ENCODE measurements at regions not wholly inside any gene's neighbourhood (a gene's known extent, or its start where the extent isn't known, plus 50 kb on each side); places are given as distances from the start of the nearest gene placed in this dataset.

- 93% methylated on average over 4 of the region's 4 CpGs for WGBS
- Histone ChIP-seq H3K4me3 (no peak overlapping the region), H3K27me3 (no peaks in the 10 kb centered on the region), H3K4me1 (no peaks in the 10 kb centered on the region), H3K9me3 (peaks cover 0 to 21% (median 7%) of the 10 kb centered on the region in 4 donors), H3K27ac (replicated peaks in 1 of 4) (no peak overlapping the region), H3K36me3 (no peaks in the 10 kb centered on the region)
- no peak for TF ChIP-seq CTCF (IDR thresholded peaks at IDR 0.05)
- no peak for DNase-seq (ENCODE audit: extremely low spot score)
- intact Hi-C loops (cut with DNase I) = no loop called here
Measured at GRCh38 chr6:50921968-50922367, 103.3 kb downstream of the TFAP2B start.

- DNase-seq (ENCODE audit: extremely low spot score) = no peak
- Histone ChIP-seq H3K4me1 (no peaks in the 10 kb centered on the region), H3K36me3 (no peaks in the 10 kb centered on the region), H3K9me3 (peaks cover 0 to 21% (median 7%) of the 10 kb centered on the region in 4 donors), H3K27me3 (no peaks in the 10 kb centered on the region), H3K27ac (replicated peaks in 1 of 4) (no peak overlapping the region), H3K4me3 (no peak overlapping the region)
- 0% methylated on average over 1 of the region's 1 CpG for WGBS
- intact Hi-C loops (cut with DNase I) = no loop called here
- TF ChIP-seq CTCF (IDR thresholded peaks at IDR 0.05) = no peak
- TF ChIP-seq POLR2A (IDR thresholded peaks at IDR 0.05; ENCODE audit: low read depth) = no peak
- no peak for TF ChIP-seq POLR2AphosphoS5 (IDR thresholded peaks at IDR 0.05)
- no peak for TF ChIP-seq EP300 (IDR thresholded peaks at IDR 0.05)
Measured at GRCh38 chr6:50922579-50923525, 104.2 kb downstream of the TFAP2B start.

- Histone ChIP-seq H3K4me1 (no peaks in the 10 kb centered on the region), H3K36me3 (no peaks in the 10 kb centered on the region), H3K27me3 (no peaks in the 10 kb centered on the region), H3K4me3 (no peak overlapping the region), H3K27ac (replicated peaks in 1 of 4) (no peak overlapping the region), H3K9me3 (peaks cover 0 to 21% (median 6%) of the 10 kb centered on the region in 4 donors)
- intact Hi-C loops (cut with DNase I) = no loop called here
- WGBS = 62% methylated on average over 3 of the region's 3 CpGs
- DNase-seq (ENCODE audit: extremely low spot score) = no peak
- TF ChIP-seq EP300 (IDR thresholded peaks at IDR 0.05) (no peak), POLR2A (IDR thresholded peaks at IDR 0.05; ENCODE audit: low read depth) (no peak), CTCF (IDR thresholded peaks at IDR 0.05) (no peak), POLR2AphosphoS5 (IDR thresholded peaks at IDR 0.05) (no peak)
Measured at GRCh38 chr6:50924758-50925157, 106.1 kb downstream of the TFAP2B start.

- intact Hi-C loops (cut with DNase I) = no loop called here
- TF ChIP-seq CTCF (IDR thresholded peaks at IDR 0.05) (no peak), POLR2AphosphoS5 (IDR thresholded peaks at IDR 0.05) (no peak)
- H3K4me3 ChIP-seq = no peak overlapping the region
- no peaks in the 10 kb centered on the region for H3K27me3 ChIP-seq
- no peaks in the 10 kb centered on the region for H3K4me1 ChIP-seq
- no peaks in the 10 kb centered on the region for H3K36me3 ChIP-seq
- DNase-seq (ENCODE audit: extremely low spot score) = no peak
- no peak overlapping the region for H3K27ac ChIP-seq (replicated peaks in 1 of 4)
- peaks cover 0 to 21% (median 5%) of the 10 kb centered on the region in 4 donors for H3K9me3 ChIP-seq
Measured at GRCh38 chr6:50925548-50925947, 106.9 kb downstream of the TFAP2B start.

GRCh38 chr6:50925981-50926380 is 107.3 kb downstream of the TFAP2B start:
- intact Hi-C loops (cut with DNase I) = no loop called here
- H3K36me3 ChIP-seq = no peaks in the 10 kb centered on the region
- H3K4me1 ChIP-seq = no peaks in the 10 kb centered on the region
- no peaks in the 10 kb centered on the region for H3K27me3 ChIP-seq
- H3K9me3 ChIP-seq = peaks cover 0 to 16% (median 5%) of the 10 kb centered on the region in 4 donors
- no peak for DNase-seq (ENCODE audit: extremely low spot score)
- H3K4me3 ChIP-seq = no peak overlapping the region
- H3K27ac ChIP-seq (replicated peaks in 1 of 4) = no peak overlapping the region
- TF ChIP-seq POLR2A (IDR thresholded peaks at IDR 0.05; ENCODE audit: low read depth) = no peak
- TF ChIP-seq CTCF (IDR thresholded peaks at IDR 0.05) = no peak
- TF ChIP-seq EP300 (IDR thresholded peaks at IDR 0.05) = no peak
- 67% methylated on average over 2 of the region's 2 CpGs for WGBS
